HG02759 (cell line): ENCODE measurements at regions not wholly inside any gene's neighbourhood (a gene's known extent, or its start where the extent isn't known, plus 50 kb on each side); places are given as distances from the start of the nearest gene placed in this dataset.
"Not testable (repeated sequence)": the region's sequence is repeated elsewhere in the genome, so short reads cannot be mapped to it uniquely, and the experiment has no call there.

Experiments used
- ATAC-seq: cut with Tn5 transposase; IDR thresholded peaks from one replicate; pipeline ENCODE4 v1.9.1; 2021; ENCODE audit warnings: mild to moderate bottlenecking, moderate library complexity; ENCODE audit not compliant: unreplicated experiment

DNA sequence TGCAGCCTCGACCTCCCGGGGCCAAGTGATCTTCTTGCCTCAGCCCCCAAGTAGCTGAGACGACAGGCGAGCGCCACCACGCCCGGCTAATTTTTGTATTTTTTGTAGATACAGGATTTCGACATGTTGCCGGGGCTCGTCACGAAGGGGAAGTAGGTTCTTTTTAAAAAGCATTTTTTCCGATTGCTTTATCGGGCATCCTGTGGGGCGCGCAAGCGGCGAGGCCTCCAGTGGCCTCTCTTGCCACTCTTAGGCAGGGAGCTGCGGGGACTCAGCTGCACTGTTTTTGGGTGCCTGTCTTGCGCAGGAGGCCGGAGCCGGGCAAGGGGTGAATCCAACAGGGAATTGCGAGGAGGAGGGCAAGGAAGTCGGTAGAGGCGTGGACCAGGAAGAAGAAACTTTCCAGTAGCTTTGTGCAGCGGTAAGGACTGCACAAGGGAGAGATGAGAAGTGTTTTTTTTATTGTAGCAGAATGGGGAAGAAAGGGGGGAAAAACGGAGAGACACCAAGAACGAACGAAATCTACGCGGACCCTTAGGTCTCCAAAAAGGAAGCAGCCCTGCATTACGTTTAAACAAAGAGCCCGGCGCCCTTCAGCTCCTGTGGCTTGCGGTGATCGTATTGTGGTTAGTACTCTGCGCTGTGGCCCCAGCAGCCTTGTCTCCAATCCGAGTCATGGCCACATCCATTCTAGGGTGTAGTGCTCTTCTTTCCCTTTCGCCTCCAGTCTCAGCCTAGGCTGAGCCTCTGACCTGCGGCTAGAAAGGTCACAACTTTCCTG, 164.8 kb downstream of the PPIAL4G start:
- ATAC-seq: no peak

DNA sequence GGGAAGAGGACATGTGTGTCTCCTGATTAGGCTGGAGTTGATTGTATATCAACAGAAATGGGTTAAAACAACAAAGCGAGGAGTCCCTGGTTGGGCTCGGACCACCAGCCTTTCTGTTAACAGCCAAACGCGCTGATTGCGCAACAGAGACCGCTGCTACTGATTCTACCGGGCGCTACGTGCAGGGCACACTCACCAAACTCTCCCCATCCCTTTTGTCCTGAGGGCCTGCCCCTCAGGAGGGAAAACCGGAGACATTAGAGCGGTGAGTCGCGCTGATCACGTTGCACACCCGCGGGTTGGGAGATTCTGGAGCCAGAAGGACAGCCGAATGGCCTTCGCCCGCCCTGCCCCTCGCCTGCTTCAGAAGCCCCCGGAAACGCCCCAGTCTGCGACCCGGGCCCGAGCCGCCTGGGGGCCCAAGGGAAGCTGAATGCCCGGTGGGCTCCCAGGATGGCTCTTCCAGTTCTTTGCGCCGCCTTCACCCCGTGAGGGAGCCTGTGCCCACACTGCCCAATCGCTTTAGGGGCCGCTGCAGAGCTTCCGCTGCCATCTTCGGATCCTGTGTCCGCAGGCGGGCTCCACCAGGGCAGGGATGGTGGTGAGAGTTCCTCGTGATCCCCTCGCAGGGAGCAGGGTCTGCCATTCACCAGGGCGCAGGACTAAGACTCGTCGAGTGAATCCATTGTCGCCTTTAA, 165.4 kb upstream of the NBPF11 start:
- no peak for ATAC-seq

DNA sequence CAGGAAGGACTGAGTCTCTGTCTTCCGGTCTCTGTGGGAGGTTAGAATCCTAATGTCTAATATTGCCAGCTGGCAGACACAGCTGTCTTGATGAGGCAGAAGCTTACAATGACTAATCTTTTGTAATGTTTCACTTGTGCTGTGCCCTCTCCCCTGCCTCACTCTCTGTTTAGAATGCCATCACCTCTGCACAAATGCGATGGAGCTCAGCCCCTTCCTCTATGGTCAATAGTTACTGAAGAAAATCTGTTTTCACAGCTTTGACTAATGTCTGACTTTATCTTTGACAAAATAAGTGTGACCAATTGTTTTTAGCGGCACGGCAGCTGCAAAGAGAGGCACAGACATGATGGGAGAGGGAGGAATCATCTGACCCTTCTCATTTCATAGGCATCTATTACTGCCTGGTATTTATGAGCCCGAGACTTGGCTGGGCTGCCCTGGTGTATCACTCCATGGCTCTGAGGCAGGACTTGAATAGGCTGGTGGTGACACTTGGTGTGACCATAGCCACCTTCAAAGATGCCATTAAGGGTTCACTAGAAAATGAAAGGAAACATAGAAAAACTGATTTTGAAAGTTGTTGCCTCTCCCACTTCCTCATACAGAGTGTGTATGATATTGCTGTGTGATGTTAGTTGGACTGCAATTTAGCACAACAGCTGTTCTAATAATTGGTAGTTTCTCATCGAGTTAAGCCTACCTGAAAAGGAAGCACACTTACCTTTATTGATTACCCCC, 163.2 kb upstream of the NBPF11 start:
- peak; percentile 63 for ATAC-seq

DNA sequence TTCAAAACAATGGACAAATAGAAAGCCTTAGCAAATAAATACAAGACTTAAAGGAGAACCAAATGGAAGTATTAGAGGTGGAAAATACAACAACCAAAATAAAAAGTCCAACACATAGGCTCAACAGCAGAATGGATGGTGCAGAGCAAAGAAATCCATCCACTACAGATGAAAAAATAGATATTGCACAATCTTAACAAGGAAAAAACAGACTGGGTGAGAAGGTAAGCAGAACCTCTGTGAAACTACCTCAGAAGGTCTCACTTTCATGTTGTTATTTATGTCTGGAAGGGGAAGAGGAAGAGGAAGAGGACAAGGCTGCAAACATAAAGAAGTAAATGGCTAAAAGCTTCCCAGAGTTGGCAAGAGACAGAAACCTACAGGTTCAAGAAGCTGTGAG, 158.7 kb upstream of the NBPF11 start:
- no peak for ATAC-seq

DNA sequence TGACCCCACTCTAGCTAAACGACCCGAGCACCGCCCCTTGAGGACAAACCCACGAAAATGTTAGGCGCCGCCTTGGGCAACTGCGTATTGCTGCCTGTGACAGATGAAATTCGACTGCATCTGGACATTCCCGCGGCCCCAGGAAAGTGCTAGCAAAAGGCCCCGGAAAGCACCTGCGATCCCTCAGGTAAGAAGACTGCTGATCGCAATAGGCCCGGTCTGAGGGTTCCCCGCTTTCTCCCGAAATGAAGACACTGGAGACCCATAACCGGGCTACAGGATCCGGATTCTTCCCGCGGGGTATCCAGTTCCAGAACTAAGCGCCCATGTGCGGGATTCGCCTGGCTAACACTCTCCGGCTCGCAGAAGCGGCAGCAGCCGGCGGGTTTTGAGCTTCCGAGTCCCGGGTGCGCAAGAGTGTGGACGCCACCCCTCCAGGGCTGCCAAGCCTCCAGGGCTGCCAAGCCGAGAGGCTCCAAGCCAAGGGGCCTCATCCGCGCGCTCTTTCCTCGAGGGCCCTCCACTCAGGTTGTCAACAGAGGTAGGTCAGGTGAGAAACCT, 157.9 kb upstream of the NBPF11 start:
- no peak for ATAC-seq

DNA sequence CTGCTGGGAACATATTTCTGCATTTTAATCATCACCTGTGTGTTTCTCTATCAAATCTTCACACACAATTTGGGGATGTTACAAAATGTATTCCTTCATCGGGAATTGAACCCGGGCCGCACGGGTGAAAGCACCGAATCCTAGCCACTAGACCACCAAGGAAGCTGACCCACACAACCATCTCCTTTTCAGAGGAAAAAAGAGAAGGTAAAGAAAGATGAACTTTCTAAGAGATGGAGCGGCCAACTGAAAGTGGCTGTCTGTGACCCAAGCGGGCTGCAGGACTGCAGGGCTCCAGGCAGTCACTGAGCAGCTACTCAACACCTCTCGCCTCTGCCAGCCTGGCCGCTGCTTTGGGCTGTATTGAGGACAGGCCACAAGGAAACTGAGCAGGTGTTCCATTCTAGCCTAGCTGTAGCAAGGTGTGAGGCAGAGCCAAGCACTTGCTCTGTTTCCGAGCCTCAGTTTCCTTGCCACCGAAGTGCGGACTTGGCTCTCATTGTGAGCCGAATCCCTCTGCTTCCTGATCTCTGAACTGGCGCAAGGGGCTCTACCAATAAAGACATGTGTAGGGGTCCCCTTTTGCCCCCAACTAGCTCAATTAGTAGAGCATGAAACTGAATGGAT, 156.9 kb upstream of the NBPF11 start:
- no peak for ATAC-seq

DNA sequence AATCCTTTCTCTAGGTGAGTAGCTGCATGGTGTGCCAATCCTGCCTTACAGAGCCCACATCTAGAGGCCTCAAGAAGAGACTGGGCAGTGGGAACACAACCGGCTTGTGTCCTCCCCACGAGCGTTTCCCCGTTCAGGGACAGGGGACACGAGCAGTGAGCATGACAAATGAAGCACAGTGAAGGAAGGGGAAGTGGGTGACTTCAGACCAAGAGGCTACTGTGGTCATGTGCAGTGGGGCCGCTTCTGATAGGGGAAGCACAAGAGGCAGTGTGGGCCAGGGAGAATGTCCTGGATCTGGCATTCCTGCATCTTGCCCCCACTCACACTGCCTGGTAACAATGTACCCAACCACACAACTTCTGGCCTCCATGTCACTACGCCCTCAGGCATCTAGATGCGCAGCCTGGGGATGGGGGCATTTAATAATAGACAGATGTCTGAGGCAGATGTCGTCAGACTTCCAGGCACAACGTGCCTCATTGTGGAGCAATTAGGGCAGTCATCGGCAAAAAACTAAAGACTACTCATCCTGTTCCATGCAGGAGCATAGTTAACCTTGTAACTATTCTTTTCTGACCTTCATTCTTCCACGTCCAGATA, 155.6 kb upstream of the NBPF11 start:
- no peak for ATAC-seq

DNA sequence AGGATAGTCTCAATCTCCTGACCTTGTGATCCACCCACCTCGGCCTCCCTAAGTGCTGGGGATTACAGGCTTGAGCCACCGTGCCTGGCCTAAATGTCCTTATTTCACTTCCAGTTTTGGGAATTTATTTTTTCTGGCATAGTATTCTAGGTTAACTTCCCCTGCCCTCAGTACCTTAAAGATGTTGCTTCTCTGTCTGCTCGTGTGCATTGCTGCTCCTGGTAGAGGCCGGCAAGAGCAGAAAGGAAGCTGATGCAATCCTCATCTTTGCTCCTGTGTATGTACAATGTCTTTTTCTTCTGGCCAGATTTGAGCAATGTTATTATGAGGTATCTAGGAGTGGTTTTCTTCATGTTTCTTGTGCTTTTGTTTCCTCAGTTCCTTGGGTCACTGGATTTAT, 152.9 kb upstream of the NBPF11 start:
- not testable (repeated sequence) for ATAC-seq

DNA sequence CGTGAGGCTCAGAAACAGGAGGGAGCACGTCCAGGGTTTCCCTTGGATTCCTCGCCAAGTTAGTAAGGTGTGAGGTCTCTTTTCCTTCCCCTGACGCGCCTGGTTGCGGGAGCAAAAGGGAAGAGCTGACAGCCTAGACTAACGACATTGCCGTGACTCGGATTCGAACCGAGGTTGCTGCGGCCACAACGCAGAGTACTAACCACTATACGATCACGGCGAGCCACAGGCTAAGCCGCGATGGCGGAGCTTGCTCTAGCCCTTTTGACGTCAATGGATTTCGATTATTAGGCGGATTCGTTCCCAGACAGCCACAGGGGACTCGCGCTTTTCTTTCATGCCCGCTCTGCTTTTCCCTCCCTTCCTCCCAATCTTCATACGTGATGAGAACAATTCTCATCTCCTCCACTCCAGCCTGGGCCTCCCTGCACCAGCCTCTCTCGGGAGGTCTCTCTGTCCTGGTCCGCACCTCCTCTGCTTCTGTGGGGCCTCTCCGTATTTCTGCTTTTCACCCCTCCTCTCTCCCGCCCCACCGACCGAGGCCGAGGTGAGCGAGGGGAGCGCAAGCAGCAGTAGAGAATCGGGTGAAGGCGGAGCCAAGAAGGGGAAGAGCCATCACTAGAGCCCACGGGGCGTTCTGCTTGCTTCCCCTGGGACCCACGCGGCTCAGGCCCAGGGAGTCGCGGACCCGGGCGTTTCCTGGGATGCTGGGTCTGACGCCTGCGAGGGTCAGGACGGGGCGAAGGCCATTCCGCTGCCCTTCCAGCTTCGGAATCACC, 150.7 kb upstream of the NBPF11 start:
- peak; percentile 78 for ATAC-seq

DNA sequence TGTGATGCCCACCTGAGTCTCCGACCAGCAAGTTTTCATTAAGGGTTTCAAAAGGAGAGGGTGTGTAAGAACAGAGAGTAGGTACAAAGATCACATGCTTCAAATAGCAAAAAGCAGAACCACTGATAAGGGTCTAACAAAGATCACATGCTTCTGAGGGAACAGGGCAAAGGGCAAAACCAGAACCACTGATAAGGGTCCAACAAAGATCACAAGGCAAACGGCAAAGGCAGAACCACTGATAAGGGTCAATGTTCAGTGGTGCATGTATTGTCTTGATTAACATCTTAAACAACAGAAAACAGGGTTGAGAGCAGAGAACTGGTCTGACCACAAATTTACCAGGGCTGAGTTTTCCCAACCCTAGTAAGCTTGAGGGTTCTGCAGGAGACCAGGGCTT, 145.8 kb upstream of the NBPF11 start:
- not testable (repeated sequence) for ATAC-seq

DNA sequence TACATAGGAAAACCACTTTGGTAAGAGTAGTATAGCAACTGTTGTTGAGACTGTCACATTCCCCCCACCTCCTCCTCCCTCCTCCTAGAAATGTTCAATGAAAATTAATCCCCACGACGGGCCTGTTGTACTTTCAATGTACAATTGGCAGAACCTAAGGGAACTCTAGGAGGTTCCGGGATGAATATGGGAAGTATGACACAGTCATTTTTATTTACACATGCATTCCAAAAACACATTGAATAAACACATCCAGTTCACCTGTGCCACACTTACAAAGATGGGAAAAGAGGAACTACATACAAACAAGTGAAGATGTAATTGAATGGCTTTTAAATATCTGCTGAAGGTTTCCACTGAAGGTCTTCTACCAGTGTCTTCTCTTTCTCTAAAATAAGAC, 144.4 kb upstream of the NBPF11 start:
- no peak for ATAC-seq

DNA sequence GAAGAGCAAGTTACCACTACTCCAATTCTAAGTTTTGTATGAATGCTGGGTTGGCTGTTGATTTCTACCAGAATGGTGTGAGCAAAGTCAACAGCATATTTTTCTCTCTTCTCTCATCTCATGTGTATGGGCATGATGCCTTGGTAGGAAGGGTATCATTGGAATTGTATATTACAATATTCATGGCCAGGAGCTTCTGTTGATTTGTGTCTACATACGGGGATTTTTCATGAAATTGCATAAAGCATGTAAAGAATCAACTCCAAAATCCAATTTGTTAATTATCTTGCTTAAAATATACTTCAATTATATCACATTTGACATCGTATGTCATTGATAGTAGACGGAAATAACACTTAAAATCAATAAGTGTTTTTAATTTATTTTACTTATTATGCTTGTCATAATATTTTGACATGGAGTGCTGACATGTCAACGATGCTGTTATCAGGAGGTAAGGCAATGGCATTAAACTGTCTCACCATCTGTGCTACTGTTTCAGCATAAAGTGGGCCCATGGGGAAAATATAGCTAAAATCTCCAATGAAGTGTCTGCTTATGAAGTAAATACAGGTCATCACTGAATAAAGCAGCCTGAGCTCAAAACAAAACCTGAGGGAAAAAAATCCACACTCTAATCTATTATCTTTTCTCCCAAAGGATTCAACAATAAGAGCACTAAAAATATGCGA, 142.2 kb upstream of the NBPF11 start:
- no peak for ATAC-seq

DNA sequence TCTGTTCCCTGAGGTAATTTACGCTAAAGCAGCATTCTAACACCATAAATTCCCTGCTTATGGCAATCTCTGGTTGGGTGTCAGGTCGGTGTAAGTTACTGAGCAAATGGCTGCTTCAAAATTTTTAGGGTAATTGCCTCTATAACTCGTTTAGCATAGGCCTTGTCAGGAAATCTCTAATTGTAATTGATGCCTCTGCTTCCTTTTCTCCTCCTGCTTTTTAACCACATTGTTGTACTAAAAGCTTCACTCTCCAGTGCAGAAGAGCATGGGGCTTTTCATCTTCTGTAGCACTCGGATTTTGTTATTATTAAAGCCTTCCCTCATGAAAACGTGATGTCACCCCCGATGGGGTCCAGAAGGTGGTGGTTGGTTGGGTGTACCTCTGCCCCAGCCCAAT, 141.6 kb upstream of the NBPF11 start:
- no peak for ATAC-seq

DNA sequence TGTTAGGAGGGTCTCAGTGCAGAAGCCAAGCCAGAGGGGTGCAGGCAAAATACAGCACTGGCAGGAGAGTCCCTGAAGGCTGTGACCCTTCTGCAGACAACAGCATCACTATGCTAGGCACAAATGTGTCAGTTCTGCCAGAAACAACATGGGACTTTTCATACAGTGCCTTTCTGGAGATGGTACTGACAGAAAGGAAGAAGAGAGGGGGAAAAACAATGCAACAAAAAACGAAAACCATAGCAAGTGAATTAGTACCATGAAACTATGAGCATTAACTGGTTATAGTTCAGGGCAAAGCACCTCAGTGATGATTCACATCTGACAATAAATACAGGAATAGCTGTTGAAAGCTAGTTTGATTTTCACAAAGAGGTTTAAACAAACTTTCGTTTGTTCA, 140.8 kb upstream of the NBPF11 start:
- no peak for ATAC-seq

DNA sequence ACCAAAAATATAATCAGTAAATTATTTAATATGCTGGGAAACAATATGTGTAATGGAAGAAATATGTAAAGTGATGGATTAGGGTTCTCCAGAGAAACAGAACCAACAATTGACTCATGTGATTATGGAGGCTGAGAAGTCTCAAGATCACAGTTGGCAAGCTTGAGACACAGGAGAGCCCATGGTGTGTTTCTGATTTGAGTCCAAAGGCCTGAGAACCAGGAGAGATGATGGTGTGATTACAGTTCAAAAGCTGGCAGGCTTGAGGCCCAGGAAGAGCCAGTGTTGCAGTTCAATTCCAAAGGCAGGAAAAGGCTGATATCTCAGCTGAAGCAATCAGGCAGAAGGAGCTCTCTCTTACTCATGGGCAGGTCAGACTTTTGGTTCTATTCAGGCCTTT, 138.8 kb upstream of the NBPF11 start:
- ATAC-seq: no peak

DNA sequence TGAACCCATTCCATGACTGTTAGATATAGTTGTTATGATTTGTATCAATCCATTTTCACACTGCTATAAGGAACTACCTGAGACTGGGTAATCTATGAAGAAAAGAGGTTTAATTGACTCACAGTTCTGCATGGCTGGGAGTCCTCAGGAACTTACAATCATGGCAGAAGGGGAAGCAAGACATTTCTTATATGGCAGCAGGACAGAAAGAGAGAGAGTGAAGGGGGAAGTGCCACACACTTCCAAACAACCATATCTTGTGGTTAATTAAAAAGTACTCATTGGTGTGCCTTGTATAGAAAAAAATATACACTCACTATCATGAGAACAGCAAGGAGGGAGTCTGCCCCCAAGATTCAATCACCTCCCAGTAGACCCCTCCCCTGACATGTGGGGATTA, 137.6 kb upstream of the NBPF11 start:
- ATAC-seq: no peak

DNA sequence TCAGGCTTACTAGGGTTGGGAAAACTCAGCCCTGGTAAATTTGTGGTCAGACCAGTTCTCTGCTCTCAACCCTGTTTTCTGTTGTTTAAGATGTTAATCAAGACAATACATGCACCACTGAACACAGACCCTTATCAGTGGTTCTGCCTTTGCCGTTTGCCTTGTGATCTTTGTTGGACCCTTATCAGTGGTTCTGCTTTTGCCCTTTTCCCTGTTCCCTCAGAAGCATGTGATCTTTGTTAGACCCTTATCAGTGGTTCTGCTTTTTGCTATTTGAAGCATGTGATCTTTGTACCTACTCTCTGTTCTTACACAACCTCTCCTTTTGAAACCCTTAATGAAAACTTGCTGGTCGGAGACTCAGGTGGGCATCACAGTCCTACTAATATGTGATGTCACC, 133.9 kb upstream of the NBPF11 start:
- not testable (repeated sequence) for ATAC-seq

DNA sequence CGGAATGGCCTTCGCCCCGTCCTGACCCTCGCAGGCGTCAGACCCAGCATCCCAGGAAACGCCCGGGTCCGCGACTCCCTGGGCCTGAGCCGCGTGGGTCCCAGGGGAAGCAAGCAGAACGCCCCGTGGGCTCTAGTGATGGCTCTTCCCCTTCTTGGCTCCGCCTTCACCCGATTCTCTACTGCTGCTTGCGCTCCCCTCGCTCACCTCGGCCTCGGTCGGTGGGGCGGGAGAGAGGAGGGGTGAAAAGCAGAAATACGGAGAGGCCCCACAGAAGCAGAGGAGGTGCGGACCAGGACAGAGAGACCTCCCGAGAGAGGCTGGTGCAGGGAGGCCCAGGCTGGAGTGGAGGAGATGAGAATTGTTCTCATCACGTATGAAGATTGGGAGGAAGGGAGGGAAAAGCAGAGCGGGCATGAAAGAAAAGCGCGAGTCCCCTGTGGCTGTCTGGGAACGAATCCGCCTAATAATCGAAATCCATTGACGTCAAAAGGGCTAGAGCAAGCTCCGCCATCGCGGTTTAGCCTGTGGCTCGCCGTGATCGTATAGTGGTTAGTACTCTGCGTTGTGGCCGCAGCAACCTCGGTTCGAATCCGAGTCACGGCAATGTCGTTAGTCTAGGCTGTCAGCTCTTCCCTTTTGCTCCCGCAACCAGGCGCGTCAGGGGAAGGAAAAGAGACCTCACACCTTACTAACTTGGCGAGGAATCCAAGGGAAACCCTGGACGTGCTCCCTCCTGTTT, 128.9 kb upstream of the NBPF11 start:
- ATAC-seq: peak; percentile 79
